Breast epithelium (tissue), 3 donors: ENCODE measurements at regions not wholly inside any gene's neighbourhood (a gene's known extent, or its start where the extent isn't known, plus 50 kb on each side); places are given as distances from the start of the nearest gene placed in this dataset.

ENCODE experiments used
- POLR2A ChIP-seq: fragments of 450-650 bp; IDR thresholded peaks from one replicate; pipeline ENCODE4 v1.6.1; 2016; ENCODE audit warnings: antibody characterized with exemption, mild to moderate bottlenecking, moderate library complexity
- POLR2AphosphoS5 ChIP-seq, 3 donors: sonication (generic); formaldehyde crosslinking; IDR thresholded peaks; one replicate each; pipeline ENCODE4 v1.6.1; 2017; ENCODE audit warnings: antibody characterized with exemption in 3 of 3
- TF ChIP-seq, protein P1 (sequence below), 3 donors: fragments of 450-650 bp; IDR thresholded peaks; one replicate each; pipeline ENCODE4 v1.5.1; 2016 to 2017; ENCODE audit warnings: antibody characterized with exemption in 3 of 3, mild to moderate bottlenecking in 3 of 3, moderate library complexity in 3 of 3

DNA sequence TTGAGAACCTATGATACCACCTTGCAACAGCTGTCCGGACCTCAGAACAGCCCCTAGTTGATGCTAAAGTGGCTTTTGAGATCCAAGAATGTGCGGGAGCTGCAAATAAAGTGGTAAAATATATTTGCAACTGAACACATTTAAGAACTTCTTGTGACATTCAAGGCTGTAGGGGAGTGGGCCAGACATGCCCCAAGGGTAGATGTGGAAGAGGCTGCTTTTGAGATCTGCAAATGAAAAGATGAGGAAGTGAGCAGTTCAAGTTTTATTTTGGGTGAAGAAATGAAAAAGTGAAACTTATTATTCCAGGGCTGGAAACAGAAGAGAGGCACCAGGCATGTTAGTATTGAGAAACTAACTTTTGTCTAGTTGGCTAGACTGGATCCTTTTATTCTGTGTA lies 359.5 kb upstream of the PLXNA2 start:
- TF ChIP-seq POLR2A, result no peak
- TF ChIP-seq, protein P1, sequence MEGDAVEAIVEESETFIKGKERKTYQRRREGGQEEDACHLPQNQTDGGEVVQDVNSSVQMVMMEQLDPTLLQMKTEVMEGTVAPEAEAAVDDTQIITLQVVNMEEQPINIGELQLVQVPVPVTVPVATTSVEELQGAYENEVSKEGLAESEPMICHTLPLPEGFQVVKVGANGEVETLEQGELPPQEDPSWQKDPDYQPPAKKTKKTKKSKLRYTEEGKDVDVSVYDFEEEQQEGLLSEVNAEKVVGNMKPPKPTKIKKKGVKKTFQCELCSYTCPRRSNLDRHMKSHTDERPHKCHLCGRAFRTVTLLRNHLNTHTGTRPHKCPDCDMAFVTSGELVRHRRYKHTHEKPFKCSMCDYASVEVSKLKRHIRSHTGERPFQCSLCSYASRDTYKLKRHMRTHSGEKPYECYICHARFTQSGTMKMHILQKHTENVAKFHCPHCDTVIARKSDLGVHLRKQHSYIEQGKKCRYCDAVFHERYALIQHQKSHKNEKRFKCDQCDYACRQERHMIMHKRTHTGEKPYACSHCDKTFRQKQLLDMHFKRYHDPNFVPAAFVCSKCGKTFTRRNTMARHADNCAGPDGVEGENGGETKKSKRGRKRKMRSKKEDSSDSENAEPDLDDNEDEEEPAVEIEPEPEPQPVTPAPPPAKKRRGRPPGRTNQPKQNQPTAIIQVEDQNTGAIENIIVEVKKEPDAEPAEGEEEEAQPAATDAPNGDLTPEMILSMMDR (IDR thresholded peaks at IDR 0.05), result no peak
- no peak for TF ChIP-seq POLR2AphosphoS5 (IDR thresholded peaks at IDR 0.05)
